ENCODE measurements at regions not wholly inside any gene's neighbourhood (a gene's known extent, or its start where the extent isn't known, plus 50 kb on each side); places are given as distances from the start of the nearest gene placed in this dataset.

DNA sequence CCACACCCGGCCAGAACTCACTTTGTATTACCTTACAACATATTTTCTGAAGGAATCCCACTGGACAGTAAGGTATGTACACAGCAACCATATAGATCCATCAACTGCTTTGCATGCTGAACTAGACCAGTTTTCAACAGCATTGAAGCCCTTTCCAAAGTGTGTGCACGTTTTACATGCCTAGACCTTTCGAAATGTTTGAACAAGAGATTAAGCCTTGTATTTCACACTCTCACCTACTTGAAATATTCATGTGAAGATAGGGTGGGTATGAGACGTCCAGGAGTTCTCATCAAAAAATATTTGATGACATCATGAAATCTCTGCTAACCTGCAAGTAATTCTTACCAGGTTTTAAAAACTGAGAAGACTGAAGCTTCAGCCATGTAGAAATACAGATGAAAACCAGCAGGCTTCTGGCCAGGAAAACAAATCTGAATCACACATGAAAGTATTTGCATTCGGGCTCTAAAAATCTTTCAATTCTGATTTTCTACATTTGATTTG, 387.0 kb upstream of the PSMD7 start:
- H3K23me2 ChIP-seq (ENCODE audit: low read depth, low read length): peaks cover 6% of the 10 kb centered on the region; the same call in 1 of the 2 replicates
- H4K20me1 ChIP-seq (replicated peaks in 1 of 2; ENCODE audit: control insufficient read depth in 1 of 2, insufficient read depth in 2 of 2, low read length in 2 of 2): no peaks in the 10 kb centered on the region
- no peak overlapping the region for H3K56ac ChIP-seq (replicated peaks; ENCODE audit: insufficient read length, low read depth, low read length)
- H3K79me2 ChIP-seq (ENCODE audit: control insufficient read depth in 1 of 2, insufficient read depth in 2 of 2, low read length in 2 of 2): no peaks in the 10 kb centered on the region
- no peak overlapping the region for H2BK20ac ChIP-seq (ENCODE audit: low read length)
- ChIA-PET CTCF (ENCODE audit: partially characterized antibody) (no interaction called here), POLR2A (ENCODE audit: partially characterized antibody) (no interaction called here)
- no peaks in the 10 kb centered on the region for H3K79me1 ChIP-seq (ENCODE audit: low read depth, low read length)
- no peaks in the 10 kb centered on the region for H3K36me3 ChIP-seq (ENCODE audit: control insufficient read depth in 2 of 4, insufficient read depth in 4 of 4, low read length in 3 of 4)
- no peak overlapping the region for H4K91ac ChIP-seq (replicated peaks; ENCODE audit: insufficient read length, low read length)
- no peak overlapping the region for H2BK120ac ChIP-seq (replicated peaks; ENCODE audit: low read depth, low read length)
- no peak overlapping the region for H3K18ac ChIP-seq (ENCODE audit: extremely low read depth, low read length)
- H2AK5ac ChIP-seq (ENCODE audit: low read depth, low read length): no peak overlapping the region
- FAIRE-seq: no peak
- no peak overlapping the region for H3K9ac ChIP-seq (replicated peaks in 1 of 4; ENCODE audit: extremely low read depth in 1 of 4, low read depth in 3 of 4, low read length in 3 of 4)
- no peaks in the 10 kb centered on the region for H3K4me1 ChIP-seq (replicated peaks in 1 of 4; ENCODE audit: control insufficient read depth in 3 of 4, insufficient read depth in 4 of 4, low read length in 3 of 4)
- H3K4me3 ChIP-seq (ENCODE audit: extremely low read depth in 1 of 4, insufficient read depth in 2 of 4, low read depth in 3 of 4, low read length in 4 of 4): no peak overlapping the region
- H3K4me2 ChIP-seq (ENCODE audit: insufficient read depth in 1 of 2, low read depth in 2 of 2, low read length in 2 of 2): no peak overlapping the region
- H3K27ac ChIP-seq (ENCODE audit: low read depth, low read length): no peak overlapping the region
- no peak overlapping the region for H4K8ac ChIP-seq (ENCODE audit: extremely low read depth, insufficient read depth, low read length)
- H2BK15ac ChIP-seq (ENCODE audit: low read length): no peak overlapping the region
- no peaks in the 10 kb centered on the region for H3K27me3 ChIP-seq (replicated peaks in 1 of 4; ENCODE audit: control insufficient read depth in 3 of 4, extremely low read depth in 1 of 4, insufficient read depth in 3 of 4, low read length in 3 of 4)
- TF ChIP-seq KDM5A (IDR thresholded peaks at IDR 0.05; ENCODE audit: low read length): no peak
- TF ChIP-seq, protein P1, sequence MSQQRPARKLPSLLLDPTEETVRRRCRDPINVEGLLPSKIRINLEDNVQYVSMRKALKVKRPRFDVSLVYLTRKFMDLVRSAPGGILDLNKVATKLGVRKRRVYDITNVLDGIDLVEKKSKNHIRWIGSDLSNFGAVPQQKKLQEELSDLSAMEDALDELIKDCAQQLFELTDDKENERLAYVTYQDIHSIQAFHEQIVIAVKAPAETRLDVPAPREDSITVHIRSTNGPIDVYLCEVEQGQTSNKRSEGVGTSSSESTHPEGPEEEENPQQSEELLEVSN (IDR thresholded peaks at IDR 0.05): no peak
- TF ChIP-seq KDM1A (IDR thresholded peaks at IDR 0.05; ENCODE audit: borderline replicate concordance, low read length): no peak
- TF ChIP-seq ZNF274 (IDR thresholded peaks at IDR 0.05; ENCODE audit: borderline replicate concordance, extremely low read depth, low read length): no peak
- TF ChIP-seq SP2 (IDR thresholded peaks at IDR 0.05; ENCODE audit: low read length): no peak
- TF ChIP-seq, protein P2, sequence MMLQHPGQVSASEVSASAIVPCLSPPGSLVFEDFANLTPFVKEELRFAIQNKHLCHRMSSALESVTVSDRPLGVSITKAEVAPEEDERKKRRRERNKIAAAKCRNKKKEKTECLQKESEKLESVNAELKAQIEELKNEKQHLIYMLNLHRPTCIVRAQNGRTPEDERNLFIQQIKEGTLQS (IDR thresholded peaks at IDR 0.05; ENCODE audit: insufficient read depth, low read depth, low read length): no peak
- TF ChIP-seq EGR1 (IDR thresholded peaks at IDR 0.05; ENCODE audit: borderline replicate concordance, low read depth, low read length): no peak
- no peak for TF ChIP-seq SIRT6 (IDR thresholded peaks at IDR 0.05; ENCODE audit: low read length)
- TF ChIP-seq RBBP5 (IDR thresholded peaks at IDR 0.05; ENCODE audit: borderline replicate concordance, low read depth, low read length): no peak
- no peak for TF ChIP-seq SP4 (IDR thresholded peaks at IDR 0.05; ENCODE audit: low read length)
- H3K9me3 ChIP-seq (ENCODE audit: insufficient read depth in 2 of 2, low read depth in 1 of 2, low read length in 1 of 2): no peaks in the 10 kb centered on the region
- no peak overlapping the region for H3K14ac ChIP-seq (ENCODE audit: insufficient read length)
- WGBS, 2 experiments (ENCODE audit: extremely low coverage in 1 of 2, insufficient coverage in 1 of 2, insufficient read length in 1 of 2, insufficient replicate concordance in 2 of 2, low coverage in 1 of 2, low lambda C conversion rate in 2 of 2, missing lambda C conversion rate in 1 of 2): 82% methylated on average over 5 of the region's 5 CpGs; no CpG with 5 or more reads in 1 of the 2 experiments
- H2BK12ac ChIP-seq (ENCODE audit: low read depth, low read length): no peak overlapping the region
- DNase-seq (ENCODE audit: low read depth in 1 of 2, low spot score in 2 of 2): no peak
- H2AFZ ChIP-seq (ENCODE audit: low read length): no peak overlapping the region
- H3K4ac ChIP-seq (replicated peaks; ENCODE audit: insufficient read length, low read depth, low read length): no peak overlapping the region
- H3K23ac ChIP-seq (ENCODE audit: insufficient read length): no peak overlapping the region
- H4K5ac ChIP-seq (ENCODE audit: insufficient read length, low read depth, low read length): no peak overlapping the region
- H2BK5ac ChIP-seq (ENCODE audit: low read depth, low read length): no peak overlapping the region

All from H1 (cell line).